Jurkat, Clone E6-1 (cell line): ENCODE measurements at regions not wholly inside any gene's neighbourhood (a gene's known extent, or its start where the extent isn't known, plus 50 kb on each side); places are given as distances from the start of the nearest gene placed in this dataset.
"Not testable (repeated sequence)": the region's sequence is repeated elsewhere in the genome, so short reads cannot be mapped to it uniquely, and the experiment has no call there.

Experiments
- DNase-seq: peaks from one replicate; pipeline ENCODE4 v3.0.0-alpha.2; 2011; ENCODE audit warnings: low read depth, low spot score
- H3K4me3 ChIP-seq: 2 replicates; pipeline ENCODE4 v1.5.1; 2011; ENCODE audit warnings: mild to moderate bottlenecking, low read length, control low read depth, moderate library complexity

GRCh38 chr17:45554479-45554878 is 64.0 kb upstream of the PLEKHM1 start:
- H3K4me3 ChIP-seq, DNase-seq: not testable (repeated sequence)

DNA sequence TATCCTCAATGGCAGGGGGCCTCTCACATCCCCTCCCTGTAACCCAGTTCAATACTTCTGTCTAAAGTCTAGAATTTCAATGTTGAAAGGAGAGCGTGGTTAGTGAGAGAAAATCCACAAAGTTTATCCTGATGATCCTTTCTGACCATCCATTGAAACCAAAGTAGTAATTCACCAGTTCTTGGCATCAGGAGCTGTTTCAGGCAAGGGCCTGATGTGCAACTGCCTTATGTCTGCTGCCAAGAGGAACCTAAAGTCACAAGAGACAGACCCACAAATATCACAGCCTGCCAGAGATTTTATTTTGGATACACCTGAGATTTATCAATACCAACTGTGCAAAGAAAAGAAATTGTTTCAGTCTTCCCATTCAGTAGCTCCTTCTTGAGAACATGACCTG is 68.3 kb upstream of the PLEKHM1 start:
- DNase-seq, H3K4me3 ChIP-seq: not testable (repeated sequence)

GRCh38 chr17:45562868-45563267 is 72.3 kb upstream of the PLEKHM1 start:
- not testable (repeated sequence) for DNase-seq, H3K4me3 ChIP-seq

DNA sequence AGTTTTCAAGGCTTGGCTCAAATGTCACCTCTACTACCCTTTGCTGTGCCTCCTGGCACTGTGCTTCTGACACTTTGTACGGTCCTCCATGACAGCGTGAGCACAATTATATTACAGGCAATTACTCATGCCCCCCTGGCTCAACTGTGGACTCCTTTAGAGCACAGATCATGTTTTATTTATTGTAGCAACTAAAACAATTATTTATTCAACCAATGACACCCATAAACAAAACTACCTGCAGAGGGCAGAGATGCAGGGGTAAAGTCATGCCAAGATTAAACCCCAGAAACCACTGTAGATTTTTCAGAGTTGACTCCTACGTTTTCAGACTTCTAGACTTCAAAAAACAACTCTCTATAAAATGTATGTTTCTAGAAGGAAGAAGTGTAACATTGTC is 72.8 kb upstream of the PLEKHM1 start:
- not testable (repeated sequence) for H3K4me3 ChIP-seq, DNase-seq

GRCh38 chr17:45568275-45568674 is 77.8 kb upstream of the PLEKHM1 start:
- not testable (repeated sequence) for DNase-seq, H3K4me3 ChIP-seq

DNA sequence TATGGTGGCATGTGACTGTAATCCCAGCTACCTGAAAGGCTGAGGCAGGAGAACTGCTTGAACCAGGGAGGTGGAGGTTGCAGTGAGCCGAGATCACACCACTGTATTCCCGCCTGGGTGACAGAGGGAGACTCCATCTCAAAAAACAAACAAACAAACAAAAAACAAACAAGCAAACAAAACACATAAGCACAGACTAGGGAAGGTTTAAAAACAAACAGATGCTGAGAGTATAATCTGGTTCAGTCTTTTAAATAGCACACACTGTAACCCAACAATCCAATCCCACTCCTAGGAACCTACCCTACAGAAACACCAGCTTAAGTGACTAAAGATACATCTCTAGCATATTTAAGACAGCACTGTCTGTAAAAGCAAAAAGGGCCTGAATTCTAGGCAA is 82.8 kb upstream of the PLEKHM1 start:
- not testable (repeated sequence) for DNase-seq, H3K4me3 ChIP-seq

GRCh38 chr17:45573924-45574770 is 83.6 kb upstream of the PLEKHM1 start:
- no peak overlapping the region for H3K4me3 ChIP-seq
- no peak for DNase-seq

DNA sequence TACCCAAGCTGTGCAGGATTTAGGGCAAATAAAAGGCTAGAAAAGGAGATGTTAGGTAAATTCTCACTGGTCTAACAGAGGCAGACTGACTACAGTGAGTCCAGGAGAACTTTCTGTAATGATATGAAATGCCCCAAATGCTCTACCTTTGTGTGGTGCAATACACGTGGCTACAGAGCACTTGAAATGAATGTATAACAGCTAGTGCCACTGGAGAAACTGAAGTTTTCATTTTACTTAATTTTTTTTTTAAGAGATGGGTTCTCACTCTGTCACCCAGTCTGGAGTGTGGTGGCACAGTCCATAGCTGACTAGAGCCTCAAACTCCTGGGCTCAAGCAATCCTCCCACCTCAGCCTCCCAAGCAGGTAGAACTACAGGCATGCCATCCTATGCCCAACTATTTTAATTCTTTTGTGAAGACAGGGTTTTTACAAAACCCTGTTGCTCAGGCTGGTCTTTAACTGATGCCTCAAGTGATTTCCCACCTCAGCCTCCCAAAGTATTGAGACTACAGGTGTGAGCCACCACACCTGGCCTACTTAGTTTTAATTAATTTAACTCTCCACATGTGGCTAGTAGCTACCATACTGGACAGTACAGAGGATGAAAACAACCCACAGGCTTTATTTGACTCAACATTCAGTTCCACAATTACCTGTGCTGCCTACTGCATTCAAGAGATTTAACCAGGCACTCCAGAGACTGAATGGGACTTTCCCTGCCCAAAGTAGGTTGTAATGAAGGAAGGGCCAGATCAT is 84.8 kb upstream of the PLEKHM1 start:
- no peak for DNase-seq

GRCh38 chr17:45576527-45577307 is 86.2 kb upstream of the PLEKHM1 start:
- H3K4me3 ChIP-seq, DNase-seq: not testable (repeated sequence)

More for the DNA sequence above, 84.8 kb upstream of the PLEKHM1 start:
- H3K4me3 ChIP-seq, result no peak overlapping the region

DNA sequence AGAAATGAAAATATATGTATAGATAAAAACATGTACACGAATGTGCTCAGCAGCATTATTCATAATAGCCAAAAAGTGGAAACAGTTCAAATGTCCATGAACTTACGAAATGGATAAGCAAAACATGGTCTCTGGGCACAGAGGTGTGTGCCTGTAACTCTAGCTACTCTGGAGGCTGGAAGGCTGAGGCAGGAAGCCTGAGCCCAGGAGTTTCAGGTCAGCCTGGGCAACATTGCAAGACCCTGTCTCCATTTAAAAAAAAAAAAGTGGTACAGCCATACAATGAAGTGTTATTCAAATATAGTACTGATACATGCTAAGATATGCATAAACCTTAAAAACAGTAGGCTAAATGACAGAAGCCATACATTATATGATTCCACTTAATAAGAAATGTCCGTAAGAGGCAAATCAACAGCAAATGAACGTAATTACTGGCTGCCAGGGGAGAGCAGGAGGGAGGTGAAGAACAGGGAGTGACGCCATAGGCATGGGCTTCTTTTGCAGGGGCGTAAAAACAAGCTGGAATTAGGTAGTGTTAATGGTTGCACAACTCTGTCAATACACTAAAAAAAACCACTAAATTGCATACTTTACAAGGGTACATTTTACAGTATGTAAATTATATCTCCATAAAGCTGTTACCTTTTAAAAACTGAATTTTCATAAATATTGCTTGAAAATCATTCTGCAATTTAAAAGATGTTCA is 87.2 kb upstream of the PLEKHM1 start:
- H3K4me3 ChIP-seq, result no peak overlapping the region
- no peak for DNase-seq

DNA sequence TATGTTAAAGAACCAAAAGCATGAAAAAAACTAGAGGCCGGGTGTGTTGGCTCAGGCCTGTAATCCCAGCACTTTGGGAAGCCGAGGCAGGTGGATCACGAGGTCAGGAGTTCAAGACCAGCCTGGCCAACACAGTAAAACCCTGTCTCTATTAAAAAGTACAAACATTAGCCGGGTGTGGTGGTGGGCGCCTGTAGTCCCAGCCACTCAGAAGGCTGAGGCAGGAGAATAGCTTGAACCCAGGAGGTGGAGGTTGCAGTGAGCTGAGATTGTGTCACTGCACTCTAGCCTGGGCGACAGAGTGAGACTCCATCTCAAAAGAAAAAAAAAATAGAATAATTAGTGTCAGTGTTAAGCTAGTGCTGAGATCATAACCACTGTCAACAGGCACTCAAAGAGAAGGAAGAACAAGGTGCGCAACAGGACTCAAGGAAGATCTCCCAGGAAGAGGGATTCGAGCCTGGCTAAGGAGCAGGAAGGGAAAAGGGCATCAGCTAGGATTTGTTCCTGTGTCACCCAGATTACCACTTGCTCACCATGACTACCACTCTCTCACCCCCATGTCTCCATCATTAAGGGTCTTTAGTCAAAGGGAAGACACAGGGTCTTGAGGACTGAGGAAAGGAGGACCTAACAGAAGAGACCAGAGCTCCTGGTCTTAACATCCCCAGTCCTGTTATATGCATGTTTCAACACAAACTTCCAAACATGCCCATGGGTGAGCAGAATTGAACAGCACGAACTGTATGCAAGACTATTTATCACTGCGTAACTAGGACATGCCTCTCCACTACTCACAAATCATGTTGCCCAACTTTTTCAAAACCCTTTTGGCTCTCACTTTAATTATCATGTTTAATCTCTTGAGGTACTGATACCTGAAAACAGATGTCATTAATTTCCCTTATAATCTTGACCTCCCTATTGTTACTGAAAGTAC is 88.3 kb upstream of the PLEKHM1 start:
- no peak for DNase-seq
- H3K4me3 ChIP-seq, result no peak overlapping the region

DNA sequence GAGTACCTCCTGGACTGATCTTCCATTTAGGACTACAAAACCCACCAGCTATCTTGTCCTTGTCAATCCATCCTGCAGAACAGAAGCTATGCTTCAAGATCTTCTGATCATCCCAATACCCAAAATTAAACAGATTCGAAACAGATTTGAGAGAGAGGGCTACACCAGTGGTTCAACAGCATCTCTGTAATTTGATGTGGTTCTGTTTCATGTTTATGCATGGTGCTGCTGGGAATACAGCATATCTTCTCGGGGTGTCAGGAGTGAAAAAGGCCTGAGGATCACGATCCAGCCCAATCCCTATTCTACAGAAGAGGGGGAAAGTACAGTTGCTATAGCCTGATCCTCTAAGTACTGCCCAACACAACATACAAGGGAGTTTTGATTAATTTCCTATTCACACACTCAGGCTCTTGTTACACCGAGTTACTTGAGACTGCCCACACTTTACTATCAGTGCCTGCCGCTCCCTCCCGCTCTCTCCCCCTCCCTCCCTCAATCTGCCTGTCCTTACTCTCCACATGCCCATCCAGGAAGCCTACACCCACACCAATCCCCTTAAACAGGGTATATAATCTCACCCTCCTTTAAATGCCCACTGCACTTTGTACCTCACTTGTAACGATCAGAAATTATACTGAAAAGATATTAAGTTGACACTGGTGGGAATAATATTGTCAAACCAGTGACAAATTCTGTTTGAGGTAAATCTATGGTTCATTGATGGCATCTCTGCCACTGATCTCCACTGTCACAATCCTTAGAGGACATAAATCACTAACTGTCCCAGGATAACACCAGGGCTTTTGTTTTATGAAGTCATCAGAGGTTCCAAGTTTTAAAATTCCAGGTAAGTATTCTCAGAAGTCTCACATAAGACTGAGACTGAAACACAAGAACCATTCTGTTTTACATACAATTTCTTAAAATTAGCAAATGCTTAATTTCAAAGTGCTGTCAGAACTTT is 89.3 kb upstream of the PLEKHM1 start:
- no peak overlapping the region for H3K4me3 ChIP-seq
- DNase-seq, result no peak

- DNase-seq, result no peak
These were observed 90.4 kb upstream of the PLEKHM1 start for GRCh38 chr17:45580924-45581323.

GRCh38 chr17:45581860-45582259 is 91.3 kb upstream of the PLEKHM1 start:
- H3K4me3 ChIP-seq, result no peak overlapping the region
- no peak for DNase-seq

More at GRCh38 chr17:45580924-45581323, 90.4 kb upstream of the PLEKHM1 start:
- H3K4me3 ChIP-seq, result no peak overlapping the region

- H3K4me3 ChIP-seq, result peak overlapping the region; percentile 90
- DNase-seq, result peak; percentile 70
These were observed 93.8 kb upstream of the PLEKHM1 start for GRCh38 chr17:45584092-45585036.
